PC-3 (cell line): ENCODE measurements at regions not wholly inside any gene's neighbourhood (a gene's known extent, or its start where the extent isn't known, plus 50 kb on each side); places are given as distances from the start of the nearest gene placed in this dataset.

Experiments used
- ATAC-seq: fragments of 200-7000 bp; cut with Tn5 transposase; 2 replicates; pipeline ENCODE4 v1.9.1; 2020; ENCODE audit warnings: mild to moderate bottlenecking, moderate library complexity
- BruUV-seq: library from RNA; stranded (reverse); fragments of 400-500 nt; replicated peaks from 2 replicates; lab custom pipeline; 2021; lab: Mats Ljungman, UMichigan
- CTCF ChIA-PET: fragments of 300-600 bp; sonication (Branson Sonifier 250); formaldehyde crosslinking; loops from one replicate; lab custom pipeline; 2022; ENCODE audit warnings: antibody characterized with exemption; lab: Charles Lee
- POLR2A ChIA-PET: fragments of 300-600 bp; sonication (Branson Sonifier 250); formaldehyde crosslinking; loops from one replicate; lab custom pipeline; 2022; ENCODE audit warnings: antibody characterized with exemption; ENCODE audit not compliant: unreplicated experiment; lab: Charles Lee
- DNase-seq: peaks from one replicate; pipeline ENCODE4 v3.0.0-alpha.2; 2015
- H2AFZ ChIP-seq: fragments of 300-600 bp; sonication (generic); 2 replicates; pipeline ENCODE4 v1.6.0; 2016; ENCODE audit warnings: antibody characterized with exemption, low read length
- H3F3A ChIP-seq: fragments of 300-600 bp; sonication (generic); one replicate; pipeline ENCODE4 v1.6.0; 2017; ENCODE audit warnings: antibody characterized with exemption, low read length, control low read depth, mild to moderate bottlenecking; ENCODE audit not compliant: unreplicated experiment
- H3K27ac ChIP-seq: fragments of 300-600 bp; sonication (generic); 2 replicates; pipeline ENCODE4 v1.5.1; 2016; ENCODE audit warnings: mild to moderate bottlenecking, low read length
- H3K27me3 ChIP-seq: fragments of 300-600 bp; sonication (generic); 2 replicates; pipeline ENCODE4 v1.6.1; 2016; ENCODE audit warnings: low read length, mixed read lengths
- H3K36me3 ChIP-seq: fragments of 300-600 bp; sonication (generic); 2 replicates; pipeline ENCODE4 v1.6.1; 2016; ENCODE audit warnings: low read depth, mixed run types, low read length, mixed read lengths
- H3K4me1 ChIP-seq: fragments of 300-600 bp; sonication (generic); 2 replicates; pipeline ENCODE4 v1.5.1; 2016; ENCODE audit warnings: low read length; ENCODE audit not compliant: insufficient read depth
- H3K4me2 ChIP-seq: fragments of 300-600 bp; sonication (generic); 2 replicates; pipeline ENCODE4 v1.6.0; 2016; ENCODE audit warnings: low read length
- H3K4me3 ChIP-seq: fragments of 300-600 bp; sonication (generic); 2 replicates; pipeline ENCODE4 v1.5.1; 2016; ENCODE audit warnings: mild to moderate bottlenecking, low read length, mixed read lengths
- H3K79me2 ChIP-seq: fragments of 300-600 bp; sonication (generic); 2 replicates; pipeline ENCODE4 v1.6.1; 2017; ENCODE audit warnings: low read length, mixed read lengths
- H3K9ac ChIP-seq: fragments of 300-600 bp; sonication (generic); 2 replicates; pipeline ENCODE4 v1.6.0; 2016; ENCODE audit warnings: mild to moderate bottlenecking, low read length
- H3K9me2 ChIP-seq: fragments of 300-600 bp; sonication (generic); replicated peaks from 2 replicates; pipeline ENCODE4 v1.6.1; 2016; ENCODE audit warnings: mixed run types, low read length, mixed read lengths
- H3K9me3 ChIP-seq: fragments of 300-600 bp; sonication (generic); 2 replicates; pipeline ENCODE4 v1.6.1; 2016; ENCODE audit warnings: low read length, mixed read lengths
- H4K20me1 ChIP-seq: fragments of 300-600 bp; sonication (generic); 2 replicates; pipeline ENCODE4 v1.6.1; 2016; ENCODE audit warnings: low read length, mixed read lengths
- CTCF ChIP-seq: fragments of 300-600 bp; sonication (generic); conservative IDR thresholded peaks from 2 replicates; pipeline ENCODE4 v1.5.1; 2017; ENCODE audit warnings: antibody characterized with exemption, low read depth, mild to moderate bottlenecking, low read length
- EZH2 ChIP-seq: fragments of 300-600 bp; sonication (generic); IDR thresholded peaks from one replicate; pipeline ENCODE4 v1.6.1; 2017; ENCODE audit warnings: antibody characterized with exemption, mild to moderate bottlenecking, low read length; ENCODE audit not compliant: unreplicated experiment
- EZH2phosphoT487 ChIP-seq: fragments of 300-600 bp; sonication (generic); IDR thresholded peaks from 2 replicates; pipeline ENCODE4 v1.6.1; 2018; ENCODE audit warnings: mild to moderate bottlenecking, antibody characterized with exemption, low read length, borderline replicate concordance
- intact Hi-C: fragments of 100-400 bp; cut with micrococcal nuclease; formaldehyde crosslinking; loops from 2 replicates; pipeline ENCODE4 v1.9.0; 2023

DNA sequence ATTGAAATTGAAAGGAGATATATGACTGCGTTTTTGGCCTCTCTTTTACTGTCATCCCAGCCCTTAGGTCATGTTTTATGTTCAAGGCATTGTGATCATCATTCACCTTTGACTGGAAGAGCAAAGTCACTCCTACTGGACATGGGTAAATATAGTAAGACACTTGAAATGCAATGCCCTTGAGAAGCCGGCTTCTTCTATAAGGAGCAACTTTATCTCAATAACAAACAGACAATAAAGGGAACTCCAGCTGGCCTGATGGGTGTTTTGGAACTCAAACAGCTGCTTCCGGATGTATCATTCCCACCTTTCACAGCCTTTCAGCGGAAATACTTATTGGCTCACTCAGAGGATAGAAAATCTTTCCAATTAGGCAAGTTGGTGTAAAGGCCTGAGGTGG lies 65.1 kb upstream of the C4orf54 start:
- Histone ChIP-seq H3K79me2 (no peaks in the 10 kb centered on the region), H4K20me1 (no peaks in the 10 kb centered on the region), H3K4me1 (peaks cover 15% of the 10 kb centered on the region), H3K9me2 (no peaks in the 10 kb centered on the region), H3K9ac (no peak overlapping the region), H2AFZ (no peak overlapping the region), H3K4me3 (no peak overlapping the region), H3K27me3 (no peaks in the 10 kb centered on the region), H3K9me3 (no peaks in the 10 kb centered on the region), H3K27ac (no peak overlapping the region), H3K4me2 (no peak overlapping the region), H3K36me3 (no peaks in the 10 kb centered on the region), H3F3A (no peaks in the 10 kb centered on the region)
- TF ChIP-seq CTCF = no peak
- no peak for TF ChIP-seq EZH2
- TF ChIP-seq EZH2phosphoT487 = no peak
- intact Hi-C loops = loop anchor here (5.0 to 10.0 kb wide), 3 partner anchors 85 to 162 kb away; partner anchors contain the start of gene TRMT10A
- CTCF ChIA-PET = no interaction called here
- no TSS peak for BruUV-seq
- ATAC-seq (no peak), DNase-seq (no peak)
- POLR2A ChIA-PET = no interaction called here

GRCh38 chr4:99722006-99722405 lies 64.4 kb upstream of the C4orf54 start:
- Histone ChIP-seq H2AFZ (no peak overlapping the region), H3F3A (no peaks in the 10 kb centered on the region), H3K27ac (no peak overlapping the region), H3K9me2 (no peaks in the 10 kb centered on the region), H3K4me2 (no peak overlapping the region), H3K4me1 (peaks cover 15% of the 10 kb centered on the region), H3K9me3 (no peaks in the 10 kb centered on the region), H3K27me3 (no peaks in the 10 kb centered on the region), H3K36me3 (no peaks in the 10 kb centered on the region), H3K9ac (no peak overlapping the region), H4K20me1 (no peaks in the 10 kb centered on the region), H3K4me3 (no peak overlapping the region), H3K79me2 (no peaks in the 10 kb centered on the region)
- intact Hi-C loops = loop anchor here (5.0 to 10.0 kb wide), 3 partner anchors 85 to 163 kb away; partner anchors contain the start of gene TRMT10A
- no peak for DNase-seq
- ChIA-PET CTCF (no interaction called here), POLR2A (no interaction called here)
- BruUV-seq = no TSS peak
- ATAC-seq = no peak
- no peak for TF ChIP-seq EZH2
- no peak for TF ChIP-seq CTCF
- no peak for TF ChIP-seq EZH2phosphoT487

- TF ChIP-seq EZH2 = no peak
- no peak for TF ChIP-seq EZH2phosphoT487
- no peak for TF ChIP-seq CTCF
- no TSS peak for BruUV-seq
- no peak overlapping the region for H3K4me2 ChIP-seq
- DNase-seq = no peak
- H3K9me2 ChIP-seq = no peaks in the 10 kb centered on the region
- ChIA-PET POLR2A (no interaction called here), CTCF (no interaction called here)
- no peaks in the 10 kb centered on the region for H3K9me3 ChIP-seq
- intact Hi-C loops = loop anchor here (5.0 to 10.0 kb wide), 3 partner anchors 87 to 165 kb away; partner anchors contain the start of gene TRMT10A
- H3K27ac ChIP-seq = no peak overlapping the region
- no peaks in the 10 kb centered on the region for H3F3A ChIP-seq
- no peaks in the 10 kb centered on the region for H3K36me3 ChIP-seq
- no peak overlapping the region for H3K4me3 ChIP-seq
- no peak for ATAC-seq
- no peaks in the 10 kb centered on the region for H4K20me1 ChIP-seq
- no peaks in the 10 kb centered on the region for H3K79me2 ChIP-seq
- H2AFZ ChIP-seq = no peak overlapping the region
- H3K4me1 ChIP-seq = peaks cover 15% of the 10 kb centered on the region
- no peaks in the 10 kb centered on the region for H3K27me3 ChIP-seq
- no peak overlapping the region for H3K9ac ChIP-seq
These were observed 62.6 kb upstream of the C4orf54 start for GRCh38 chr4:99720206-99720605.
